Neural crest cell (in vitro differentiated cells): ENCODE measurements at regions not wholly inside any gene's neighbourhood (a gene's known extent, or its start where the extent isn't known, plus 50 kb on each side); places are given as distances from the start of the nearest gene placed in this dataset.

Experiments
- DNase-seq: peaks from one replicate; pipeline ENCODE4 v3.0.0; 2021; ENCODE audit warnings: low read depth, mixed read lengths, low spot score
- H3K27ac Mint-ChIP-seq: one replicate; pipeline ENCODE4 v1.8.0; 2021; ENCODE audit warnings: mild to moderate bottlenecking, mixed read lengths; ENCODE audit not compliant: unreplicated experiment
- H3K27me3 Mint-ChIP-seq: 2 replicates; pipeline ENCODE4 v1.8.0; 2021; ENCODE audit warnings: low read depth, mild to moderate bottlenecking, mixed read lengths
- H3K36me3 Mint-ChIP-seq: 2 replicates; pipeline ENCODE4 v1.8.0; 2021; ENCODE audit warnings: low read depth, mild to moderate bottlenecking, mixed read lengths
- H3K4me1 Mint-ChIP-seq: 2 replicates; pipeline ENCODE4 v1.8.0; 2021; ENCODE audit warnings: mixed read lengths
- H3K4me3 Mint-ChIP-seq: one replicate; pipeline ENCODE4 v1.8.0; 2021; ENCODE audit warnings: mild to moderate bottlenecking, mixed read lengths
- H3K9me3 Mint-ChIP-seq: 2 replicates; pipeline ENCODE4 v1.8.0; 2021; ENCODE audit warnings: mixed read lengths
- CTCF ChIP-seq: fragments of 200-600 bp; sonication (generic); conservative IDR thresholded peaks from 2 replicates; pipeline ENCODE4 v1.5.0; 2021; ENCODE audit warnings: antibody characterized with exemption, mild to moderate bottlenecking

- Mint-ChIP-seq H3K27me3 (no peaks in the 10 kb centered on the region), H3K27ac (no peak overlapping the region), H3K4me1 (peaks cover 7% of the 10 kb centered on the region)
Measured at GRCh38 chr6:74134327-74134726, 438.3 kb downstream of the CD109 start.

GRCh38 chr6:74133073-74133472 is 437.1 kb downstream of the CD109 start:
- no peak for DNase-seq
- Mint-ChIP-seq H3K4me3 (no peak overlapping the region), H3K27me3 (peaks cover 2% of the 10 kb centered on the region), H3K4me1 (peaks cover 6% of the 10 kb centered on the region), H3K9me3 (peaks cover 2% of the 10 kb centered on the region), H3K36me3 (no peaks in the 10 kb centered on the region), H3K27ac (no peak overlapping the region)
- no peak for TF ChIP-seq CTCF

More at GRCh38 chr6:74134327-74134726, 438.3 kb downstream of the CD109 start:
- DNase-seq: no peak
- H3K4me3 Mint-ChIP-seq: no peak overlapping the region
- no peaks in the 10 kb centered on the region for H3K36me3 Mint-ChIP-seq
- TF ChIP-seq CTCF: no peak
- H3K9me3 Mint-ChIP-seq: peaks cover 2% of the 10 kb centered on the region

- TF ChIP-seq CTCF: no peak
- DNase-seq: no peak
- H3K9me3 Mint-ChIP-seq: peaks cover 2% of the 10 kb centered on the region
- no peaks in the 10 kb centered on the region for H3K4me1 Mint-ChIP-seq
- no peak overlapping the region for H3K4me3 Mint-ChIP-seq
- no peaks in the 10 kb centered on the region for H3K36me3 Mint-ChIP-seq
- no peak overlapping the region for H3K27ac Mint-ChIP-seq
- H3K27me3 Mint-ChIP-seq: peaks cover 6% of the 10 kb centered on the region
Measured at GRCh38 chr6:74130641-74131040, 434.6 kb downstream of the CD109 start.

GRCh38 chr6:74128536-74128935 is 432.5 kb downstream of the CD109 start:
- no peak for DNase-seq
- no peak overlapping the region for H3K4me3 Mint-ChIP-seq
- no peaks in the 10 kb centered on the region for H3K36me3 Mint-ChIP-seq
- TF ChIP-seq CTCF: no peak
- H3K4me1 Mint-ChIP-seq: no peaks in the 10 kb centered on the region
- no peak overlapping the region for H3K27ac Mint-ChIP-seq
- H3K9me3 Mint-ChIP-seq: no peaks in the 10 kb centered on the region
- H3K27me3 Mint-ChIP-seq: peaks cover 8% of the 10 kb centered on the region

GRCh38 chr6:74117113-74117512 is 421.1 kb downstream of the CD109 start:
- Mint-ChIP-seq H3K4me1 (no peaks in the 10 kb centered on the region), H3K4me3 (no peak overlapping the region), H3K36me3 (no peaks in the 10 kb centered on the region), H3K27ac (no peak overlapping the region), H3K27me3 (no peaks in the 10 kb centered on the region), H3K9me3 (peaks cover 1% of the 10 kb centered on the region)
- no peak for DNase-seq
- TF ChIP-seq CTCF: no peak

- Mint-ChIP-seq H3K27me3 (no peaks in the 10 kb centered on the region), H3K27ac (no peak overlapping the region), H3K36me3 (no peaks in the 10 kb centered on the region), H3K9me3 (no peaks in the 10 kb centered on the region), H3K4me1 (no peaks in the 10 kb centered on the region), H3K4me3 (no peak overlapping the region)
- no peak for DNase-seq
- no peak for TF ChIP-seq CTCF
Measured at GRCh38 chr6:74115674-74116073, 419.7 kb downstream of the CD109 start.
